ACHN (cell line): ENCODE measurements at regions not wholly inside any gene's neighbourhood (a gene's known extent, or its start where the extent isn't known, plus 50 kb on each side); places are given as distances from the start of the nearest gene placed in this dataset.

ENCODE experiments used
- DNase-seq: peaks from one replicate; pipeline ENCODE4 v3.0.0-alpha.2; 2015
- in situ Hi-C: cut with HindIII; loops from 2 replicates; pipeline ENCODE4 v1.10.0; 2017; ENCODE audit warnings: low sequenced_read_pairs, low pct_ligation_motif_present, low pct_unique_long_range_greater_than_20kb

DNA sequence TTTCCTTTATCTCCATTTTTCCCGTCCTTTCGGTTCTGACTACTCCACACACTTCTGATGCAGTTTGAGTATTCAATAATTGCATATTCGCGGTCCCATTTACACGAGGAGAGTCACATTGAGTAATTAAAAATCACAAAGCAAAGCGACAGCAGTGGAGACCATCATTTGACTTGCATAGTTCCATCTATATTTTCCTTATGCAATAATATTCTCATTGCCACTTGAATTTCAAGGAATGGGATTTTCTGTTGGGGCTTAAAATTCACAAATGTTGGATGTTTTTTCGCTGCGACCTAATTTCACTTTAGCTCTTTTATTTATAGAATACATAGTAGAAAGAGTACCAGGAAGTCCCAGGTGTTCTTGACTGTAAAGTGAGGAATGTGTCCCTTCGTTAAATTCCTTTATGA, 186.8 kb downstream of the ZEB2 start:
- in situ Hi-C loops = no loop called here
- DNase-seq = no peak

DNA sequence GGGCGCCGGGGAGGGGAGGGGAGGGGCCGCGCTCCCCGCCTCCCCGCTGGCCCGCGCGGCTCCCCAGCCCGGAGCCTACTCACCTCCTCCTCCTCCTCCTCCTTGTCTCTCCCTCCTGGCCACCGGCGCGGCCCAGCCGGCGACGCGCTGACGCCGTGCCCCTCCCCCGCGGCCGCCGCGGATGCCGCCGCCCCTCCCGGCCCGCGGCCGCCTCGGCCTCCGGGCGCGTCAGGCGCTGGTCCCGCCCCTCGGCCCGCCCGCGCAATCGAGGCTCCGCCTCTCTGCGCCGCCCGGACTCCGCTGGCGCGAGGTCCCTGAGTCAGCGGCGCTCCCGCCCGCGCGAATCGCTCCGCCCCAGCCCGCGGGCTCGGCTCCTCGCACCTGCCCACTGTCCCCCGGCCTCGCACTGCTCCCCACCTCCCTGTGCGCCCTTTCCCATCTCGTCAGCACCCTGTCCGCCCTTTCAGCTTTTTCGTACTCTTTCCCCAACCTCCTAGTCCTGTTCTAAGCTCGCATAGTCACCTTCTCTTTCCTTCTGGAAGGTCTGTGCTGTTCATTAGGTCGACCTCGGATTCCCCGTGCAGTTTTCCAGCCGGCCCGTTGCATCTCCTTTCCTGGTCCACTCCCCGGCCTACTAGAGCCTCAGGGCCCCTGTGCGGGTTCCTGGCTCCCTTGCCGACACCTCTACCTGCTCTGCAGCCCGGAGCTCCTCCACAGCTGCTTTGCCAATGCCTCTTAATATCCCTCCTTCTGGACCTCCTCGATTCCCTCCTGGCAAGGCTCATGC, 187.4 kb downstream of the ZEB2 start:
- peak; percentile 93 for DNase-seq
- in situ Hi-C loops = no loop called here

DNA sequence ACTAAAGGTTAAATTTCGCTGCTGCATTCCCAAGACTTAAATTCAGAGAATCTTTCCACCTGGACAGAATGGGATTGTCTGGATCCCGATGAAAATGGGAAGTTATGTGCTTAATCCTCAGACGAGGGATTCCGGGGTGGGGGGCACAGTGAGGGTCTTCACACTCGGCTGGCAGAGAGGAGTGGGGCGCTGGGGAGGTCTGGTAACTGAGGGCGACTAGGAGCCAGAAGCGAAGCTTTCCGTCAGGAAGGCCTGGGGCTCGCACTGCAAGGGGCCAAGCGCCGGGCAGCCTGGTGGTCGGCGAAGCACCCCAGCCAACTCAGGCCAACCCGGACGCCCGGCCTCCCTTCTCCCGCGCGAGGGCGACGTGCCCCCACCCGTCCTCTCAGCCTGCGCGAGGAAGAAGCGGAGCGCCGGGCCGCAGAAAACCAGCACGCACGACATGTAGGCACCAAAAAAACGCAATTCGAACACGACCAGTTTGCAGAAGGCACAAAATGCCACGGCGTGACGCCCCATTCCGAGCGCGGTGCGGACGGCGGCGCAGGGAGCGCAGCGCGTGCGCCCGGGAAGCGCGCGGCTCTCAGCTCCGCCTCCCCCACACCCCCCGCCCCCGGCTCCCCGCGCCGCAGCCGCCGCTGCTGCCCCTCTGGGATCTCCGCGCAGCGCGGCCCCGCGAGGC, 188.1 kb downstream of the ZEB2 start:
- no peak for DNase-seq

DNA sequence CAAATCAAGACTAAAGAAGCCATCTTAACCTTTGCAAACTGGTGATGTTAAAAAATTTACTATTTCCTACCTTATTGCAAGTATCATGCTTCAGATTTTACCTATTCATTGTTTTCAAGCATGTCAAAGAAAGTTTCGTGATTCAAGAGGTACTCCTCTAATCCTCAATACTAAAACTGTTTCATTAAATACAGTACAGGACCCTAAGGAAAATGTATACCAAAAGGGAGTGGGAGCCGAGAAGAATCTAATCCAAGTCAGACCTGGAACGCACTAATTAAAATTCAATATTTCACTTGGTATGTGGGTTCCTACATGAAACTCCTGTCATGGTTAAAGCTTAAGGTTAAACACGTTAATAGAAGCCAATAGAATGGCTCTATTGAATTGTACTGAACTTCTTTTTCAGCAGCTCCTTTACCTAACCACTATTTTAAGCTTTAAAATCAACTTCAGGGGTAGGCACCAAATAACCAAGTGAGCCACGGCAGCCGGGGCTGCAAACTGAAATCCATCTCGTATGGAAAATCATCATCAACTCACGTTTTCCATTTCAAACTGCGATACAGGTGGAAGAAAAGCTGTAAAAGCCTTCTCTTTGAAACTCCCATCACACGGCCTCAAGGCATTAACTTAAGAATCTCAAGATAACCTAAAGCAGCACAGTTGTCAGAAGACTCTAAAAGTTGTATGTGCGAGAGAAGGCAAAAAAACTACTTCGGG, 188.8 kb downstream of the ZEB2 start:
- peak; percentile 27 for DNase-seq

More for the DNA sequence above, 188.1 kb downstream of the ZEB2 start:
- in situ Hi-C loops = no loop called here

DNA sequence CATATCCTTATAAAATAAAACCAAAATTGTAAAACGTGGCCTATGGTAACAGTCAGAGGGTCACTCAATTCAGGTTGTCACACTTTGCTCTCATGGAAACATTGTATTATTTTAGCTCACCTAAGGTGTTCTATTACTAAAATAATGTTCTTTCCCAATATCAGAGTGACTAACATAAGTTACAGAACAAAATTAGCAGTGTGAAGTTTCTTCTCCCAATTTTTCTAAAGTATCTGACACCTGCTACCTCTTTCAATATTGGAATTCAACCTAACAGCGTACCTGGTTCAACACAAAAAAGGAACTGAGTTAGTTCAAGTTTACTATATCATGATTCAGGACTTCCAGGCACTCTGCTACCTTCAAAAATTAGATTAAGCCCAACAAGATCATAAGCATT, 190.4 kb downstream of the ZEB2 start:
- in situ Hi-C loops = no loop called here
- no peak for DNase-seq

More for the DNA sequence above, 188.8 kb downstream of the ZEB2 start:
- in situ Hi-C loops = no loop called here

DNA sequence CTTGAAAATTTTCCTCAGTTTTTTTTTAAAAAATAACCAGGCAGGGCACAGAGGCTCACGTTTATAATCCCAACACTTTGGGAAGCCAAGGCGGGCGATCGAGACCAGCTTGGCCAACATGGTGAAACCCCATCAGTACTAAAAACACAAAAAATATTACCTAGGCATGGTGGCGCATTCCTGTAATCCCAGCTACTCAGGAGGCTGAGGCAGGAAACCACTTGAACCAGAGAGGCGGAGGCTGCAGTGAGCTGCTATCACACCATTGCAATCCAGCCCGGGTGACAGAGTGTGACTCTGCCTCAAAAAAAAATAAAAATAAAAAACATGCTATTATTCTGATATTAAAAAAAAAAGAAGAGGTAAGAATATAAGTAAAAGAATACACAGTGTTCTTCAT, 191.0 kb downstream of the ZEB2 start:
- no peak for DNase-seq
- in situ Hi-C loops = no loop called here

DNA sequence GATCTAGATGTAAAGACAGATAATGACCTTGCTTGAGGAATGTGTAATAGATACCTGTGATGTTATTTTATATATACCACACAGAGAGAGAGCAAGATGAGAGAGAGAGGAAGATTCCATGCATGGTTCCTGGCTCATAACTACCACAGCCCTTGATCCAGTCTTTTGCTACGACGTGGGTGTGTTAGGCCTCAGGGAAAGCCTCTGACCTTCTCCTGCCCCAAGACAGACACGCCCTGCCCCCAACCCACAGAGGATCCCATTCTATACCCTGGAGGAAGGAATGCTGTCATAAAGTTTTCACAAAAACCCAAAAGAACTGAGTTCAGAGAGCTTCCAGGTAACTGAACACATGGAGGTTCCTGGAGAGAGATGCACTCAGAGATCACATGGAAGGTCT, 193.1 kb downstream of the ZEB2 start:
- in situ Hi-C loops = no loop called here
- no peak for DNase-seq

DNA sequence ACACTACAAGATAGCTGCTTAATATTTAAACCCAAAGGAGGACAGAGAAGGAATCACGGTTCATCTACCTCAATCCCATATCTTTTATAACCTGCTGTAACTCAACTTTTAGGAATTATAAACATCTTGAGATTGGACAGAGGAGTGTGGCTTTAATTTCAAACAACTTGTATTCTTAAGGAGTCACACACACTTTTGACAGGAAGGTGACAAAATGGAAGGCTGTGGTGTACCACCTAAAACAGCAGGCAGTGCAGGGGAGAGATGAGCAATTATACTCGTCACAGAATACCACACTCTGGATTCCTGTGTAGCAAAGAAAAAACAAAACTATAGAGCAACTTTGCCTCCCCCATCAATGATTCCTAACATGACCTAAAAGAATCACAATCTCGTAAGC, 194.8 kb downstream of the ZEB2 start:
- DNase-seq = peak; percentile 67
- in situ Hi-C loops = no loop called here

DNA sequence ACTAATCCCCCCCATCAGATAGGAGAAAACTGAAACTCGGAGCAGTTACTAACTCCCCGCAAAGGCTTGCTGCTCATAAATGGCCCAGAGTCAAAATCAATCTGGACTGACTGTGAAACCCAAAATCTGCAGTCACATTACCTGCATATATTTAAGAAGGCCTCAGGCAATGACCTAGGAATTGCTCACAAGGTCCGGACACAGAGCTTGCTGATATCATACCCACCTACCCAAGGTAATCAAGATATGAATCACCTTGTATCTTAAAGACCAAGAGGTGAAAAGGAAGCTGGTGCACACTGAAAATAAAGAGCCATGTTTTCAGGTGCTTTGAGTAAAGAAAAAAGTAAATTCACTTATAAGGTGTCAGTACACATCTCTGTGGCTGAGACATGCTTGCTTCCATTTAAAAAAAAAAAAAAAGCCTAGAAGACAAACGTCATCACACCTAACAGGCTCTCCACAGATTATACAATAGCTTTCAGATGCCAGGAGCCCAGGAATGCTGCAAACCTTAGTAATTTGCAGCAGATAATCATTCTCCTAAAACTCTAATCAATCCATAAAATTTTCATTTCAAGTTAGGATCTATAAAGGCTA, 195.4 kb downstream of the ZEB2 start:
- in situ Hi-C loops = no loop called here
- peak; percentile 14 for DNase-seq

DNA sequence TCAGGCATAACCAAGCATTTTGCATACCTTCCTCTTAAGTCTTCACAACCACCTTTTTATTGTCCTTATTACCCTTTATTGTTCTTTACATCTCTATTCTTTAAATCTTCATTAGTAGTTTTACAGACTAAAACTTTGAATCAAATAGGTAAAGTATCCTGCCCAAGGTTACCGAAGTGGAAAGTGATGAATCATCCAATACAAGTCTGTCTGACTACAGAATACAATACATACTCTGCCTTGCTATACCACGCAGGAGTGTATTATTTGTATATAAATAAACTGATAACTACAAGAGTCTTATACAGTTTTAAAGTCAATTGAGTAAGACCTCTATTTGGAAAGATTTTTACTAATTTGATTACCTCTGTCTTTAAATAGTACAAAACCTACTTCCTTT, 196.0 kb downstream of the ZEB2 start:
- DNase-seq = peak; percentile 58
- in situ Hi-C loops = no loop called here

DNA sequence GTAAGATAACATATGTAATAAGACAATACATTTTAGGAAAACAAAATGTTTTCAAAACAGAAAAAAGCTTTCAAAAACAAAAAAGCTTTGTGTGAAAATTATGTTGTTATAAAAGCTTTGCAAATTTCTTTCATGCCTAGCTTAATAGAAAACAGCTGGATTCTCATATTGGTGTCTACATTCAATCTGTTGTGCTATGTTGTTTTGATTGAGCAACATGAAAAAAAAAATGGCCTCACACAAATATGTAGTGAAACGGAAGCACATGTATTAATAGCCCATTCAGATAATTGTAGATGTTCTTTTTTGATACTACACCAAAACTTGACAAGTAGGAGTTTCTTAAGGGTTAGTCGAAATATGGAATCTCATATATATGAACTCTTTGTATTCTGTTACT, 197.5 kb downstream of the ZEB2 start:
- DNase-seq = no peak
- in situ Hi-C loops = no loop called here

DNA sequence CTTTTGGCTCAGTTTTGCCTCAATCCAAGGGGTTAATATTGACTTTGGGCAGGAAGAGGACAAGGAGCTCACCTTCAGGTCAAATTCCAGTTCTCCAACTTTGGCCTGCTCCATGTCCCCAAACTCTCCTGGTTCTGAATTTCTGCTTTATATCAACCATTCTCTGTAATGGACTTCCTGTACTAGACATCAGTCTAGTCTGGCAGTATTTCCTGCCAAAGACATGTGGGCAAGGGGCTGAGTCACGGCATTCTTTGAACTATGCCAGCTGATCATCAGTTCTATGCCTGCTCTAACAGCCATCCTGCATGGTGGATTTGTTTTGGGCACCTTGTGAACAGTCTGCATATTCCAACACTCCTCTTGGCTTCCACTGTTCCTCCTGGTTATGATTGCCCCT, 199.4 kb downstream of the ZEB2 start:
- in situ Hi-C loops = no loop called here
- peak; percentile 82 for DNase-seq

DNA sequence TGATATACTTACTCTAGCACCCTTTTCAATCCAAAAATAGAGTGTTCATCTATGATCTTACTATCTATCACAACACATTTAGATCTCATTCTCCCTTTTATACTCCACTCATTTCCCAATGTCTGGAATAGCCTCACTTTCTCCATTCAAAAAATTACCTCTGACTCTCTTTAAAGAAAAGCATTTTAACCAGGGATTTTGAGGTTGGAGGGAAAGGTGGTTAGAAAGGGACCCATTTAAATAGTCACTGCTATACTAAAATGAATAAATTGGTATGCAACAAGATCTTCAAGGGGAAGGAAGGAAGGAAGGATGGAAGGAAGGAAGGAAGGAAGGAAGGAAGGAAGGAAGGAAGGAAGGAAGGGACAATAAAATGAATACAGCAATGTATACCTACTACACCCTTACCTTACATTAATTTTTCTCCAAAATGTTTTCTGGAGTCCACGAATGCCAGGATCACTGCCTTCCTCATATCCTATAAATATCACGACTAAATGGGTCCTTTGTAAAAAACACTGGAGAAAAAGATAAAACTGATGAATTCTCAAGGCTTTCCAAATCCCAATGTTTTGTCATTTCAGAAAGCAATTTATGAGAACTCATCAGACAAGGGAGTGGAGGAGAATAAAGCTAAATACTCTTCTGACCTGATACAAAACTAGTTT, 202.7 kb downstream of the ZEB2 start:
- DNase-seq = no peak
- in situ Hi-C loops = no loop called here

DNA sequence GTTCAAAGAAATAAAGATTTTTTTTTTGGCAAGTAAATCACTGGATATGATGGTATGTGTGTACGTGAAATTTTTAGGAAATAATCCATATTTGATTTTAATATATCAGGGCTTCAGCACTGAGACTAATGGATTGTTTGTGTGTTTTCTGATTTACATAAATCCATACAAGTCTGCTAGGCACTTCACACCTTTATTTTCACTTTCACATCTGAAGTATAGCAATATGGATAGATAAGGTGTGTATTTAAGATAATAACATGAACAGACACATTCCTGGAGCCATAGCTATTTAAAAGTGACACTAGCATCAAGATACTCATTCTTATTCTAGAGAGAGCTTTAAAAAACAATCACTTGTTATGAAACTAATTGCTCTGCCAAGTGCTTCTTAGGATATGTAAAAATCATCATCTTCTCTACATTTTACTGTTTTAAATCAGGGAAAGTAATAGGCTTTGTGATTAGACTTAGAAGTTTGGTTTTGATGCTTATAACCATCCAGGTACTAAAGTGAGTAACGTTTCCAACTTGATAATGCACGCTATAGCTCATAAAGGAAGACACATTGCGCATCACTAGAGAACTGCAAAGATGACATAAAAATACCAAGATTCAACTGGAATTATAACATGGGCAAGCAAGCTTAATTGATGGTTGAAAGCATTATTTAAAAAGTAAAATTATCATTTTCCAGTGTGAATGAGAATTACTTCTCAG, 208.9 kb downstream of the ZEB2 start:
- in situ Hi-C loops = no loop called here

DNA sequence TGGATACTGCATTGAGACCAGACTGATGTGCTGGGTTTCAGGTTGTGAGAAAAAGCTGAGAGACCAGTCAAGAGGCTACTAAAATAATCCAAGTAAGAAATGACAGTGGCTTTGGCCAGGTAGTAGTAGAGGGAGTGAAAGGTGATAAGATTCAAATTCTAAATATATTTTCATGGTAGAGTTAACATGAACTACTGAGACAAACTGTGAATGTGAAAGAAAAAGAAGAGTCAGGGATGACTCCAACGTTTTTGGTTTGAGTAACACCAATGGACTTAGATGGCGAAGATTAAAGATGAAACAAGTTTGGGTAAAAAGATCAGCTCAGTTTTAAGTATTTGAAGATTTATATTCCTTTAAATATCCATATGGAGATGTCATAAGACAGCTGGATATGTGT, 209.4 kb downstream of the ZEB2 start:
- no peak for DNase-seq

More for the DNA sequence above, 208.9 kb downstream of the ZEB2 start:
- DNase-seq = no peak

DNA sequence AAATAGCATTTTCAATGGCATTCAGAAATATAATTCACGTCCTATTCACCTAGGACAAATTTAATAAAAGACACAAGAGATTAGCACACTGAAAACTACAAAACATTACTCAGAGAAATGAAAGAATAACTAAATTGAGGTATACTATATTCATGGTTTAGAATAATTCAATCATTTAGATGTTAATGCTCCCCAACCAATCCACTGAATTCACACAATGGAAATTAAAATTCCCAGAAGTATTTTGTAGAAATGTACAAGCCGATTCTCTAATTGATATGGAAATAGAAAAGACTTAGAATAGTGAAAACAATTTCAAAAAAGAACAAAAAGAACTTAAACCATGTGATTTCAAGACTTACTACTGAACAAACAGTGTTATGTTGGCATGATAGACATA, 212.2 kb downstream of the ZEB2 start:
- in situ Hi-C loops = no loop called here
- DNase-seq = no peak

More for the DNA sequence above, 209.4 kb downstream of the ZEB2 start:
- in situ Hi-C loops = no loop called here

DNA sequence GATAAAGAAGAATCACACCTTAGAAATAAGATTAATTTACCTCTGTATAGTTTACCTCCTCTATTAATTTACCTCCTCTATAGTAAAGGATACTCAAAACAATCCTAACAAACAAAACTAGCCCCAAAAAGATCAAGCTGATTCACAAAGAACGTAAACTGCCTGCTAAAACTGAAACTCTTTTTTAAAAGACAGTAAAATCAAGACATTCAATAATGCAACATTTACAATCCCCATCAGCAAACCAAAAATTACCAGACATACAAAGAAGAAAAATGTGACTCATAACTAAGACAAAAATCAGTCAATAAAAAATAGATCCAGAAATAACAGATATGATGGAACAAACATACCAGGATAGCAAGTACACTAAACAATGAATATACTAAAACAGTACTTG, 215.7 kb downstream of the ZEB2 start:
- in situ Hi-C loops = no loop called here
- DNase-seq = no peak

DNA sequence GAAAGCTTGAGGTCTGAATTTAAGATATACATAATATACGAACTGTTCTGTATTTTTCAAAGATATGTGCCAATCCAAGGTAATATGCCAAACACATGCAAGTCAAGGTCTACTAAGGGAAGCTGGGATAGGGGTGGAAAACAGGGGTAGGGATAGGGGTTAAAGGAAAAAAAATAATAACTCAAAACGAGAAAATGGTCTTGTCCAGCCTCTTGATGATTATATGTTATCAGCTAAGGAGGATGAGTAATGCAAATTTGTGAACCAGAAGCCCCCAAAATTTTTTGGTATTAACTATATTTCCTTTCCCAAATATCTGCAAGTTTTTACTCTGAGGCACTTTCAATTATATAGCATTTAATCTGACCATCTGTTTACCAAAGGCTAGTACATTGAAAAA, 219.3 kb downstream of the ZEB2 start:
- no peak for DNase-seq
- in situ Hi-C loops = no loop called here
